ENCODE measurements at regions not wholly inside any gene's neighbourhood (a gene's known extent, or its start where the extent isn't known, plus 50 kb on each side); places are given as distances from the start of the nearest gene placed in this dataset.
A peak's percentile ranks its signal among the peaks of the same experiment; 100 is the strongest.

DNA sequence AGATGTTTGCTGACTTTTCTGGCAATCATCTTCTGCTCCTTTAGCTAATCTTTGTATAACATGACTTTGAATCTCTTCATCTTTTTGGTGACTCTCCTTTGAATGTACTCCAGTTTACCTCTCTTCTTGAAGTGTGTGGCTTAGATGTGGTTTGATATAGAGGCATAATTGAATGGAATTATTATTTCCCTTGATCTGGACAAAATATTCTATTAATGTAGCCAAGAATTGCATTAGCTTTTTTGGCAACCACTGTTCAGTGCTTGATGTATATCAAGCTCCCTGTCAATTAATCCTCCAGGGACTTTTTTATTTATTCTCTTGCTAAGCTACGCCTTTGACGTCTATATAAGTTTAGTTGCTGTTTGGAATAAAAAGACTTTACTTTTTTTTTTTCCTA, 490.8 kb downstream of the PCDH20 start:
- TF ChIP-seq ESRRG (CRISPR knock-in tag; IDR thresholded peaks at IDR 0.05) (no peak), SNAI2 (CRISPR knock-in tag; IDR thresholded peaks at IDR 0.05) (no peak), ISL1 (CRISPR knock-in tag; IDR thresholded peaks at IDR 0.05) (peak; percentile 77), RARB (CRISPR knock-in tag; IDR thresholded peaks at IDR 0.05) (no peak), ZFP30 (CRISPR knock-in tag; IDR thresholded peaks at IDR 0.05) (no peak), CSDC2 (CRISPR knock-in tag; IDR thresholded peaks at IDR 0.05) (no peak), ARNTL (CRISPR knock-in tag; IDR thresholded peaks at IDR 0.05; ENCODE audit: borderline replicate concordance, low read depth) (no peak), BACH2 (CRISPR knock-in tag; IDR thresholded peaks at IDR 0.05; ENCODE audit: borderline replicate concordance) (no peak)
- TF ChIP-seq, protein P1, sequence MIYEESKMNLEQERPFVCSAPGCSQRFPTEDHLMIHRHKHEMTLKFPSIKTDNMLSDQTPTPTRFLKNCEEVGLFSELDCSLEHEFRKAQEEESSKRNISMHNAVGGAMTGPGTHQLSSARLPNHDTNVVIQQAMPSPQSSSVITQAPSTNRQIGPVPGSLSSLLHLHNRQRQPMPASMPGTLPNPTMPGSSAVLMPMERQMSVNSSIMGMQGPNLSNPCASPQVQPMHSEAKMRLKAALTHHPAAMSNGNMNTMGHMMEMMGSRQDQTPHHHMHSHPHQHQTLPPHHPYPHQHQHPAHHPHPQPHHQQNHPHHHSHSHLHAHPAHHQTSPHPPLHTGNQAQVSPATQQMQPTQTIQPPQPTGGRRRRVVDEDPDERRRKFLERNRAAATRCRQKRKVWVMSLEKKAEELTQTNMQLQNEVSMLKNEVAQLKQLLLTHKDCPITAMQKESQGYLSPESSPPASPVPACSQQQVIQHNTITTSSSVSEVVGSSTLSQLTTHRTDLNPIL (CRISPR knock-in tag; IDR thresholded peaks at IDR 0.05; ENCODE audit: low read depth): no peak
- TF ChIP-seq, protein P2, sequence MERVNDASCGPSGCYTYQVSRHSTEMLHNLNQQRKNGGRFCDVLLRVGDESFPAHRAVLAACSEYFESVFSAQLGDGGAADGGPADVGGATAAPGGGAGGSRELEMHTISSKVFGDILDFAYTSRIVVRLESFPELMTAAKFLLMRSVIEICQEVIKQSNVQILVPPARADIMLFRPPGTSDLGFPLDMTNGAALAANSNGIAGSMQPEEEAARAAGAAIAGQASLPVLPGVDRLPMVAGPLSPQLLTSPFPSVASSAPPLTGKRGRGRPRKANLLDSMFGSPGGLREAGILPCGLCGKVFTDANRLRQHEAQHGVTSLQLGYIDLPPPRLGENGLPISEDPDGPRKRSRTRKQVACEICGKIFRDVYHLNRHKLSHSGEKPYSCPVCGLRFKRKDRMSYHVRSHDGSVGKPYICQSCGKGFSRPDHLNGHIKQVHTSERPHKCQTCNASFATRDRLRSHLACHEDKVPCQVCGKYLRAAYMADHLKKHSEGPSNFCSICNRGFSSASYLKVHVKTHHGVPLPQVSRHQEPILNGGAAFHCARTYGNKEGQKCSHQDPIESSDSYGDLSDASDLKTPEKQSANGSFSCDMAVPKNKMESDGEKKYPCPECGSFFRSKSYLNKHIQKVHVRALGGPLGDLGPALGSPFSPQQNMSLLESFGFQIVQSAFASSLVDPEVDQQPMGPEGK (CRISPR knock-in tag; IDR thresholded peaks at IDR 0.05; ENCODE audit: borderline replicate concordance): no peak
- TF ChIP-seq, protein P3, sequence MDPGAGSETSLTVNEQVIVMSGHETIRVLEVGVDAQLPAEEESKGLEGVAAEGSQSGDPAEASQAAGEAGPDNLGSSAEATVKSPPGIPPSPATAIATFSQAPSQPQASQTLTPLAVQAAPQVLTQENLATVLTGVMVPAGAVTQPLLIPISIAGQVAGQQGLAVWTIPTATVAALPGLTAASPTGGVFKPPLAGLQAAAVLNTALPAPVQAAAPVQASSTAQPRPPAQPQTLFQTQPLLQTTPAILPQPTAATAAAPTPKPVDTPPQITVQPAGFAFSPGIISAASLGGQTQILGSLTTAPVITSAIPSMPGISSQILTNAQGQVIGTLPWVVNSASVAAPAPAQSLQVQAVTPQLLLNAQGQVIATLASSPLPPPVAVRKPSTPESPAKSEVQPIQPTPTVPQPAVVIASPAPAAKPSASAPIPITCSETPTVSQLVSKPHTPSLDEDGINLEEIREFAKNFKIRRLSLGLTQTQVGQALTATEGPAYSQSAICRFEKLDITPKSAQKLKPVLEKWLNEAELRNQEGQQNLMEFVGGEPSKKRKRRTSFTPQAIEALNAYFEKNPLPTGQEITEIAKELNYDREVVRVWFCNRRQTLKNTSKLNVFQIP (CRISPR knock-in tag; IDR thresholded peaks at IDR 0.05; ENCODE audit: borderline replicate concordance, low read depth): no peak

Measured in SK-N-SH treated with all-trans-retinoic acid at 6 μM for 48 hours (cell line).